ENCODE measurements at regions not wholly inside any gene's neighbourhood (a gene's known extent, or its start where the extent isn't known, plus 50 kb on each side); places are given as distances from the start of the nearest gene placed in this dataset.

GRCh38 chr13:106796280-106797047, 228.5 kb upstream of the ARGLU1 start:
- dilution Hi-C loops (cut with MboI; ENCODE audit: extremely low pct_ligation_motif_present, low sequenced_read_pairs), result no loop called here
- peak; percentile 16 for DNase-seq (ENCODE audit: low read depth, low spot score)
- Histone ChIP-seq H3K9me3 (replicated peaks; ENCODE audit: control insufficient read depth, insufficient read depth, low read length) (no peaks in the 10 kb centered on the region), H2AFZ (ENCODE audit: low read depth, low read length) (peak overlapping the region; percentile 58), H3K9ac (replicated peaks; ENCODE audit: extremely low read depth, insufficient read depth, low read length) (no peak overlapping the region), H3K4me3 (replicated peaks in 1 of 3; ENCODE audit: insufficient read depth in 1 of 3, low read depth in 1 of 3, low read length in 3 of 3) (peak overlapping the region in 2 of 3 experiments; percentile 16 to 22), H3K9me1 (replicated peaks; ENCODE audit: control insufficient read depth, extremely low read depth, insufficient read depth, low read length) (no peaks in the 10 kb centered on the region), H3K36me3 (ENCODE audit: control insufficient read depth in 2 of 2, extremely low read depth in 1 of 2, insufficient read depth in 2 of 2, low read length in 2 of 2) (no peaks in the 10 kb centered on the region), H3K4me2 (ENCODE audit: insufficient read depth, low read length) (peak overlapping the region; percentile 32), H3K79me2 (ENCODE audit: control insufficient read depth, insufficient read depth, low read length) (no peaks in the 10 kb centered on the region), H3K27me3 (ENCODE audit: control insufficient read depth in 2 of 2, insufficient read depth in 2 of 2, low read length in 2 of 2) (peaks cover 0 to 4% of the 10 kb centered on the region in 2 experiments), H3K27ac (ENCODE audit: insufficient read depth, low read depth, low read length) (no peak overlapping the region), H3K4me1 (ENCODE audit: control insufficient read depth, extremely low read depth, insufficient read depth, low read length) (no peaks in the 10 kb centered on the region), H4K20me1 (replicated peaks; ENCODE audit: control insufficient read depth, extremely low read depth, insufficient read depth, low read length) (no peaks in the 10 kb centered on the region)
- CTCF ChIA-PET, result interaction anchor here (0.6 kb wide), 1 partner anchor 394 kb away, joined by 3 read pairs; no protein-coding TSS in a partner anchor
- BruUV-seq (replicated peaks), result no TSS peak
- no peak for TF ChIP-seq EZH2 (IDR thresholded peaks at IDR 0.05; ENCODE audit: borderline replicate concordance, low read depth, low read length, severe bottlenecking)
- no peak for TF ChIP-seq MAX (IDR thresholded peaks at IDR 0.05; ENCODE audit: insufficient read depth, insufficient read length)
- intact Hi-C loops (cut with micrococcal nuclease), result loop anchor here (10.0 kb wide), 1 partner anchor 232 kb away; the partner anchor contains the start of gene ARGLU1
- POLR2A ChIA-PET, result no interaction called here
- FAIRE-seq, result no peak

- Histone ChIP-seq H3K27me3 (ENCODE audit: control insufficient read depth in 2 of 2, insufficient read depth in 2 of 2, low read length in 2 of 2) (peaks cover 0 to 4% of the 10 kb centered on the region in 2 experiments), H3K4me2 (ENCODE audit: insufficient read depth, low read length) (peak overlapping the region; percentile 32), H3K9me3 (replicated peaks; ENCODE audit: control insufficient read depth, insufficient read depth, low read length) (no peaks in the 10 kb centered on the region), H3K9me1 (replicated peaks; ENCODE audit: control insufficient read depth, extremely low read depth, insufficient read depth, low read length) (no peaks in the 10 kb centered on the region), H3K4me1 (ENCODE audit: control insufficient read depth, extremely low read depth, insufficient read depth, low read length) (no peaks in the 10 kb centered on the region), H4K20me1 (replicated peaks; ENCODE audit: control insufficient read depth, extremely low read depth, insufficient read depth, low read length) (no peaks in the 10 kb centered on the region), H3K79me2 (ENCODE audit: control insufficient read depth, insufficient read depth, low read length) (no peaks in the 10 kb centered on the region), H3K9ac (replicated peaks; ENCODE audit: extremely low read depth, insufficient read depth, low read length) (no peak overlapping the region), H2AFZ (ENCODE audit: low read depth, low read length) (peak overlapping the region; percentile 58), H3K27ac (ENCODE audit: insufficient read depth, low read depth, low read length) (no peak overlapping the region), H3K4me3 (replicated peaks in 1 of 3; ENCODE audit: insufficient read depth in 1 of 3, low read depth in 1 of 3, low read length in 3 of 3) (peak overlapping the region in 2 of 3 experiments; percentile 16 to 22), H3K36me3 (ENCODE audit: control insufficient read depth in 2 of 2, extremely low read depth in 1 of 2, insufficient read depth in 2 of 2, low read length in 2 of 2) (no peaks in the 10 kb centered on the region)
- TF ChIP-seq FOS (IDR thresholded peaks at IDR 0.05; ENCODE audit: borderline replicate concordance, insufficient read depth, low read length) (no peak), GATA2 (IDR thresholded peaks at IDR 0.05; ENCODE audit: insufficient read depth, insufficient read length, low read depth, low read length) (no peak), EZH2 (IDR thresholded peaks at IDR 0.05; ENCODE audit: borderline replicate concordance, low read depth, low read length, severe bottlenecking) (no peak), CTCF (IDR thresholded peaks at IDR 0.05; ENCODE audit: extremely low read depth in 1 of 2, insufficient read depth in 1 of 2, low read depth in 1 of 2, low read length in 2 of 2) (no peak), POLR2A (IDR thresholded peaks at IDR 0.05; ENCODE audit: low read depth, low read length) (no peak), JUN (IDR thresholded peaks at IDR 0.05; ENCODE audit: borderline replicate concordance, insufficient read depth, insufficient read length, low read depth) (no peak)
- FAIRE-seq, result no peak
- CTCF ChIA-PET, result no interaction called here
- no TSS peak for BruUV-seq (replicated peaks)
- intact Hi-C loops (cut with micrococcal nuclease) (loop anchor here (1.0 to 10.0 kb wide), 2 partner anchors 123 to 231 kb away; partner anchors contain the start of gene ARGLU1), dilution Hi-C loops (cut with MboI; ENCODE audit: extremely low pct_ligation_motif_present, low sequenced_read_pairs) (no loop called here)
- peak; percentile 20 for DNase-seq (ENCODE audit: low read depth, low spot score)
- POLR2A ChIA-PET, result no interaction called here
These were observed 227.9 kb upstream of the ARGLU1 start for GRCh38 chr13:106795847-106796246.
